ENCODE measurements at regions not wholly inside any gene's neighbourhood (a gene's known extent, or its start where the extent isn't known, plus 50 kb on each side); places are given as distances from the start of the nearest gene placed in this dataset.
"Not testable (repeated sequence)": the region's sequence is repeated elsewhere in the genome, so short reads cannot be mapped to it uniquely, and the experiment has no call there.

DNA sequence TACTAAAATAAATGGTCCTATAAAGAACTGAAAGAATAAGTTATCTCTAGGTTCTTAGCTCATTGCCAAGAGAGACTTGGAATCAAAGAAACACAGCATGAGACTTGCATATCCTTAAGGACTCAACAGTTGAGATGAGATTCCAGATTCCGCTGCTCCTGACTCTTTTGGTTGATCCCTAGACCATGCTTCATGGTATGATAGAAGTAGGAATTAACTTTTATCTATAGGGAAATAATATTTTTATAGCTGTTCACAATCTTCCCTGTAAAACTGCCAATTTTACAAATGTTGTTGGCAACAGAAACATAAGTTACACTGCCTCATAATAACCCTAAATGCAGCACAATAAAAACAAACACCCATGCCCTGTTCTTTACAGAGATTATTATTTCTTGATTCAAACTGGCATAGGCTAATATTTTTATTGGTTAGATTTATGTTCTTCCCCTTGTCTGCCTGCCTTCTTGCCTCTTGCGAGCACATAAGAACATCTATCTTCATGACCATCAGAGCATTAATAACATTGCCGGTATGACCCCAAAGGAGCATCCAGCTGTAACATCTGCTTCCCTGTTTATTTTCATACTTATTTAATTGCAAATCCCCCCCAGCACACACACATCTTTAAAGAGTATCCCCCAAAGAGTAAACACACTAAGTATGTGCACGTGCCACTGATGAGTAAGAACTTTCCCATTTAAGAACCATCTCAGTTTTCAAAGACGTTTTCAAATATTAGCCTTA, 735.7 kb upstream of the SLC8A1 start:
- FAIRE-seq: no peak

GRCh38 chr2:41194230-41194629, 742.3 kb upstream of the SLC8A1 start:
- FAIRE-seq: no peak

DNA sequence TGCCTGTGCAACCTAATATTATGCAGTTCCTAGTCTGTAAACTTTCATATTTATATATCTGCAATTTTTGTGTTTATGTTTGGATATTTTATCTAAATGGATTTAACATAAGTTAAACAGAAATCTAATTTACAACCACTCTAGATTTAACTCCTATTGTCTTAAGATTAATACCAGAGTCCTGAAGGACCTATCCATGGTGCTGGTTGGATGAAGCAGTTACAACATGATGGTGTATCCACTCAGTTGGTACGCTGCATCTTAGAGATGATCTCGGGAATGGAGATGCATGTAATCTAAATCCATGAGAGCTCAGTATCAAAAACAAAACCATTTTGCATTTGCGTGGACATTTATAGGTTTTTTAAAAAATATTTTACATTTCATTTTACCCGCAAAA, 745.9 kb upstream of the SLC8A1 start:
- FAIRE-seq: peak; percentile 63

GRCh38 chr2:41199334-41199733, 747.4 kb upstream of the SLC8A1 start:
- FAIRE-seq: peak; percentile 86

GRCh38 chr2:41204315-41204714, 752.4 kb upstream of the SLC8A1 start:
- FAIRE-seq: no peak

DNA sequence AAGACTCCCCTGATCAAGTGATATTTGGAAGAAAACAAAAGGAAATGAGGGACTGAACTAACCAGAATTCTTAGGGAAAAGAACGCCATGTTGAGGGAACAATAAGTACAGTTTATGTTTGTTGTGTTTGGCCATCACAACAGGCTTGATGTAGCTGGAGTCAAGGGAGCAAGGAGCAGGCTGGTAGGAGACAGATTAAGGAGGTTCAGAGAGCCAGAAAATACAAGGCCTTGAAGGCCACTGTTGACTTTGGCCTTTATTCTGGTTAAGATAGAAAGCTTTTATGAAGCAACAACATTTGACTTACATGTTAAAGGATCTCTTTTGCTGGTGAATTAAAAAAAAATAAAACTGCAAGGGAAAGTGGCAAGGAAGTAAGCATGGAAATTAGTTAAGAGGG, 754.1 kb upstream of the SLC8A1 start:
- FAIRE-seq: no peak

GRCh38 chr2:41207578-41207977, 755.7 kb upstream of the SLC8A1 start:
- no peak for FAIRE-seq

DNA sequence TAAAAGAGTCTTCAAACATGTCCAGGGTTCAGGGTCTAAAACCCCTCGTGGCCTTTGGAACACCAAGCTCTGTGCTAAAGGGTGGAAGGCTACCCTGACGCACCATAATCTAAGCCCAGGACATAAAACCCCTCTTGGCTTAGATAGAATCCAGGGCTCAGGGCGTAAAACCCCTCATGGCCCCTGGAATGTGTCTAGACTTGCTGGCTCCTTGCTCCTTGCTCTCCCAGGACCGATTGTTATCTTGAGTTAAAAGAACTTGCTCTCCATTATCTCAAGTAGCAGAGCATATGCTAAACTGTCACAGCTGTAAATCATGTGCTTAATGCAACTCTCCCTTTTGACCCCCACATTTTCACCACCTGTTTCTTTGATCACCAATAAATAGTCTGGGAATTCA, 758.1 kb upstream of the SLC8A1 start:
- not testable (repeated sequence) for FAIRE-seq

DNA sequence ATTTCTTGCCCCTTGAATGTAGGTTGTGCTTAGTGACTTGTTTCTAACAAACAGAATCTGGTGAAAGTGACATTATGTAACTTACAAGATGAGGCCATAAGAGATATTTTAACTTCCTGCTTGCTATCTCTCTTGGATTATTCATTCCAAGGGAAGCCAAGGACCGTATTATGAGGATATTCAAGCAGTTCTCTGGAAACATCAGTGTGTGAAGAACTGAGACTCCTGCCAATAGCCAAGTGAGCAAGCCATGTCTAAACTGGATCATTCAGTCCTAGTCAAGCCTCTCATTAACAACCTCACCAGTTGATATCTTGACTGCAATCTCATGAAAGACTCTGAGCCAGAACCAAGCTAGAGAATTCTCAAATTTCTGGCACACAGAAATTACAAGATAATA, 765.1 kb upstream of the SLC8A1 start:
- no peak for FAIRE-seq

DNA sequence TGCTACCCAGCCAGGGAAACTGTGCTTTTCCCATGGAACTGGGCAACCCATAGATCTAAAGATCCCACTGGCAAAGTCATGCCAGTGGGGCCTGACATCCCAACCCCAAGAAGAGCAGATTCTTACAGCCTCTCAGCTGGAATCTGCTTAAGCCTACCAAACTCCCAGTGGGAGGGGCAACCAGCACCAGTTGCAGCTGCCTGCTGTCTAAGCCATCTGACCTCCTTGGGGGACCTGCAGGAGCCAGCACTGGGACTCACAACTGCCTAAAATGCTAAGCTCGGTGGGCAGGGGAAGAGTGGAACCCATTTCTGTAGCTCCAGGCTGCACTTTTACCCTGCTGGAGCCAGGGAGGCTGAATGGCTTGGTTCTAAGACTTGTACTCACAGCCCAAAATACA, 770.7 kb upstream of the SLC8A1 start:
- no peak for FAIRE-seq

DNA sequence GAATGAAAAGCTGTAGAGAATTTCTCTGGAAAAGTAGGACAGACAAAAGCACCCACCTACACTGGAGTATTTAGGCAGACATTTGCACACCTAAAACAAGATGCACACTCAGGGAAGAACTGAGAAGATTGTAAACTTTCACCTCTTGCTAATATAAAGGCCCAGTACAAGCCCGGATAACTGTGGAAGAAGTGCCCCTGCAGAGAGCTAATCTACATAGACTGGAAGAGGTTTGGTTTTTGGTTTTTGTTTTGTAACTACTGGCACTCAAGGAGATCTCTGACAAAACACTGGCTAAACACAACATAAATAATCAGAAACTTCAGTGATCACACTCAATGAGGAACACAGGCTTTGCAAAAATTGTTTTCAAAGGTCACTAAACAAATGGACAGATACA, 782.2 kb upstream of the SLC8A1 start:
- no peak for FAIRE-seq

- no peak for FAIRE-seq
These were observed 789.6 kb upstream of the SLC8A1 start for GRCh38 chr2:41241325-41242000.

GRCh38 chr2:41242001-41242331, 790.1 kb upstream of the SLC8A1 start:
- no peak for FAIRE-seq

- no peak for FAIRE-seq
These were observed 779.7 kb upstream of the PKDCC start for GRCh38 chr2:41267929-41268659.

DNA sequence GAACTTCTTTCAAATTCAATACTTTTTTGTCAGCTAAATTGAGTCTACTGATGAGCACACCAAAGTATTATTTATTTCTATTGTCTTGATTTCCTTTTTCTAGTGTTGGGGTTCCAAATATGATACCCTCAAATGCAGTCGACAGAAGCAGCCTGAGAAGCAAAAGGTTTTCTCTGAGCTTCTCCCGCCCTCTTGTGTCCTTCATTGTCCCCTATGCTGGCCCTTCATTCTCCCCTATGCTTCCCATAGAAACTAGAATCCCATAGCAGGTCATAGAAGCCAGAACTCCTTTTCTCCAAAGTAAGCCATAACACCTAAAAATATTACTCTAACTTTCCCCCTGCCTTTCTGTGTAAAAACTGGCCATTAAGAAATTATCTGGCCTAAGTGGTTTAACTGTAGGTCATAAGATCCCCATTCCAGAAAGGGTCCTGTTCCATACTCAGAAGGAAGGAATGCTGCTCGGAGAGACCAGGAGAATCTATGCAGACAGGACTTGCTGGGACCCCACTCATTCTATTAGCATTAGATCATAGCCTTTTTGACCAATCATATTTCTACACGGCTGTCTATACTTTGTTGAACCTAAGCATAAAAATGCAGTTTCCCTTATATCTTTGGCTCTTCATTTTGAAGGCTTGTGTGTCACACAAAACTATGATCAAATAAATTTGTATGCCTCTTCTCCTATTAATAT, 764.6 kb upstream of the PKDCC start:
- no peak for FAIRE-seq

- FAIRE-seq: no peak
These were observed 754.3 kb upstream of the PKDCC start for GRCh38 chr2:41293491-41293890.

- no peak for FAIRE-seq
These were observed 753.5 kb upstream of the PKDCC start for GRCh38 chr2:41294331-41294730.

- FAIRE-seq: no peak
These were observed 734.7 kb upstream of the PKDCC start for GRCh38 chr2:41313082-41313481.

GRCh38 chr2:41314511-41315070, 733.2 kb upstream of the PKDCC start:
- FAIRE-seq: peak; percentile 47

DNA sequence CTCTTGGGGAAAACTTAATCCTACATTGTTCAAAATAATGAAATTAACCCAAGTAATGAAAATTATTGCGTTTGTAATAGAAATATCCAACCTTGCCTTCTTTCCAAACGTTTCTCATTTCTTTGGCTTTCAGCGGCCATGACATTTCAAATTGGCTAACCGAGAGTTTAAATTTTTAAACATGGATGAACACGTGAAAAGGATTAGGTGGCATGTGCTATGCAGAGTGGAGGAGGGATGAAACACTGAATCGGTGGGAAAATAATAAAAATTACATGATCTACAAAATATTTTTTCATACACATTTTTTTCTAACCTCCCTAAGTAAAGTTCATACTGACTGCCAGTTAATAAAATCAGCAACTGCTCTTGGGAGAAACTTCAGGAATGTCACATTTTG, 728.4 kb upstream of the PKDCC start:
- no peak for FAIRE-seq

- FAIRE-seq: no peak
These were observed 727.3 kb upstream of the PKDCC start for GRCh38 chr2:41320491-41320890.

DNA sequence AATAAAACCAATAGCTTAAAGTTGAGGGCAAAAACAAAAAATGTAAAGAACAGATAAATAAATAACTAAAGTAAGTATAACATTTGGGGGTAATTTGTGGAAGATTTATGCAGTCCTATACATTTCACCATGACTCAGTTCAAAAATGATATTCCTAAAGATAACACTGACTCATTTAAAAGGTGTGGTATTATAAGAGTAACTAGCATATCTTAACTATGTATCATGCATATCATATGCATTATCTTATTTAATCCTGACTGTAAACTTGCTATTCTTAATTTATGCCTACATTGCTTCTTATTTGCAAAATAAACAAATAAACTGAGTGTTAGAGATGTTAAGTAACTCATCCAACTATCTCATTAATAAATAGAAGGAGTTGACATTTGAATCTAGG, 726.5 kb upstream of the PKDCC start:
- FAIRE-seq: no peak

- FAIRE-seq: no peak
These were observed 721.0 kb upstream of the PKDCC start for GRCh38 chr2:41326851-41327250.
